Mesendoderm (in vitro differentiated cells): ENCODE measurements at regions not wholly inside any gene's neighbourhood (a gene's known extent, or its start where the extent isn't known, plus 50 kb on each side); places are given as distances from the start of the nearest gene placed in this dataset.
"Not testable (repeated sequence)": the region's sequence is repeated elsewhere in the genome, so short reads cannot be mapped to it uniquely, and the experiment has no call there.

Experiments
- DNase-seq: peaks from one replicate; pipeline ENCODE4 v3.0.0; 2013
- H2AK5ac ChIP-seq: 2 replicates; pipeline ENCODE4 v1.6.1; 2013; ENCODE audit warnings: low read length, inconsistent platforms
- H2BK120ac ChIP-seq: 2 replicates; pipeline ENCODE4 v1.6.1; 2013; ENCODE audit warnings: low read depth, mild to moderate bottlenecking, low read length, moderate library complexity, mixed read lengths
- H2BK15ac ChIP-seq: replicated peaks from 2 replicates; pipeline ENCODE4 v1.6.1; 2013; ENCODE audit warnings: low read depth, mild to moderate bottlenecking, moderate library complexity
- H2BK5ac ChIP-seq: 2 replicates; pipeline ENCODE4 v1.6.1; 2013; ENCODE audit warnings: low read length, inconsistent platforms
- H3K18ac ChIP-seq: 2 replicates; pipeline ENCODE4 v1.6.1; 2013; ENCODE audit warnings: mild to moderate bottlenecking, low read length, mixed read lengths
- H3K23ac ChIP-seq: one replicate; pipeline ENCODE4 v1.6.1; 2013; ENCODE audit warnings: low read length
- H3K27ac ChIP-seq: 2 replicates; pipeline ENCODE4 v1.5.1; 2013; ENCODE audit warnings: low read depth, mild to moderate bottlenecking, inconsistent platforms, low read length, moderate library complexity
- H3K27me3 ChIP-seq: 2 replicates; pipeline ENCODE4 v1.6.1; 2013; ENCODE audit warnings: low read length, control low read depth, mild to moderate bottlenecking, inconsistent platforms; ENCODE audit not compliant: insufficient read depth, poor library complexity
- H3K36me3 ChIP-seq: 2 replicates; pipeline ENCODE4 v1.6.1; 2013; ENCODE audit warnings: low read length, inconsistent platforms; ENCODE audit not compliant: control insufficient read depth, insufficient read depth
- H3K4ac ChIP-seq: one replicate; pipeline ENCODE4 v1.6.1; 2013; ENCODE audit warnings: low read depth, mild to moderate bottlenecking, low read length, moderate library complexity
- H3K4me1 ChIP-seq: 2 replicates; pipeline ENCODE4 v1.6.1; 2013; ENCODE audit warnings: low read depth, low read length, inconsistent platforms; ENCODE audit not compliant: control insufficient read depth
- H3K4me2 ChIP-seq: 2 replicates; pipeline ENCODE4 v1.6.1; 2013; ENCODE audit warnings: low read length
- H3K4me3 ChIP-seq: 2 replicates; pipeline ENCODE4 v1.5.1; 2013; ENCODE audit warnings: mild to moderate bottlenecking, low read length
- H3K56ac ChIP-seq: one replicate; pipeline ENCODE4 v1.6.1; 2013; ENCODE audit warnings: low read length
- H3K79me1 ChIP-seq: 2 replicates; pipeline ENCODE4 v1.6.1; 2013; ENCODE audit warnings: low read length, inconsistent platforms
- H3K79me2 ChIP-seq: 2 replicates; pipeline ENCODE4 v1.6.1; 2013; ENCODE audit warnings: mild to moderate bottlenecking, low read length; ENCODE audit not compliant: control insufficient read depth, insufficient read depth
- H3K9ac ChIP-seq: 2 replicates; pipeline ENCODE4 v1.6.1; 2013; ENCODE audit warnings: low read length, inconsistent platforms
- H4K5ac ChIP-seq: one replicate; pipeline ENCODE4 v1.6.1; 2013; ENCODE audit warnings: low read length
- H4K8ac ChIP-seq: one replicate; pipeline ENCODE4 v1.6.1; 2013; ENCODE audit warnings: low read depth, mild to moderate bottlenecking, control low read depth, low read length, moderate library complexity
- WGBS: extraction: QIAGEN DNeasy Blood & Tissue Kit; methylation state at CpG from one replicate; pipeline ENCODE4 v1.1.7; 2013; ENCODE audit warnings: low lambda C conversion rate, missing lambda C conversion rate; ENCODE audit not compliant: insufficient coverage; ENCODE audit errors: extremely low coverage; 5-methylcytosine and 5-hydroxymethylcytosine counted together

- no peak for DNase-seq
- H3K4me3 ChIP-seq = no peak overlapping the region
- no CpG with 5 or more reads among the region's 1 CpG for WGBS
Observed at GRCh38 chr4:127313767-127314166, 319.0 kb upstream of the INTU start.

GRCh38 chr4:127327491-127327890 is 305.3 kb upstream of the INTU start:
- peak; percentile 5 for DNase-seq
- no peak overlapping the region for H4K5ac ChIP-seq
- no peak overlapping the region for H2BK120ac ChIP-seq
- H3K4me1 ChIP-seq = no peaks in the 10 kb centered on the region
- H3K4ac ChIP-seq = no peak overlapping the region
- no peak overlapping the region for H2BK15ac ChIP-seq
- H3K9ac ChIP-seq = no peak overlapping the region
- H2BK5ac ChIP-seq = no peak overlapping the region
- H3K79me1 ChIP-seq = no peaks in the 10 kb centered on the region
- no peaks in the 10 kb centered on the region for H3K79me2 ChIP-seq
- no peaks in the 10 kb centered on the region for H3K36me3 ChIP-seq
- no peak overlapping the region for H3K56ac ChIP-seq
- no peaks in the 10 kb centered on the region for H3K27me3 ChIP-seq
- no peak overlapping the region for H3K4me3 ChIP-seq
- no peak overlapping the region for H4K8ac ChIP-seq
- no peak overlapping the region for H3K23ac ChIP-seq
- H2AK5ac ChIP-seq = no peak overlapping the region
- H3K18ac ChIP-seq = no peak overlapping the region
- no peak overlapping the region for H3K27ac ChIP-seq
- no CpG with 5 or more reads among the region's 2 CpGs for WGBS
- no peak overlapping the region for H3K4me2 ChIP-seq

More at GRCh38 chr4:127313767-127314166, 319.0 kb upstream of the INTU start:
- Histone ChIP-seq H3K9ac (no peak overlapping the region), H2BK120ac (no peak overlapping the region), H2BK15ac (no peak overlapping the region), H3K4me1 (no peaks in the 10 kb centered on the region), H4K5ac (no peak overlapping the region), H3K27me3 (no peaks in the 10 kb centered on the region), H3K18ac (no peak overlapping the region), H3K4ac (no peak overlapping the region), H4K8ac (no peak overlapping the region), H3K56ac (no peak overlapping the region), H3K4me2 (no peak overlapping the region), H3K23ac (no peak overlapping the region), H2AK5ac (no peak overlapping the region), H2BK5ac (no peak overlapping the region), H3K36me3 (no peaks in the 10 kb centered on the region), H3K79me1 (no peaks in the 10 kb centered on the region), H3K27ac (no peak overlapping the region), H3K79me2 (no peaks in the 10 kb centered on the region)

- Histone ChIP-seq H3K4me3 (no peak overlapping the region), H3K23ac (no peak overlapping the region), H2BK5ac (no peak overlapping the region), H2AK5ac (no peak overlapping the region), H3K4me2 (no peak overlapping the region), H3K4me1 (no peaks in the 10 kb centered on the region), H3K79me2 (no peaks in the 10 kb centered on the region), H3K36me3 (no peaks in the 10 kb centered on the region), H3K4ac (no peak overlapping the region), H3K27me3 (no peaks in the 10 kb centered on the region), H3K9ac (no peak overlapping the region), H4K5ac (no peak overlapping the region), H4K8ac (no peak overlapping the region), H3K79me1 (no peaks in the 10 kb centered on the region), H2BK120ac (no peak overlapping the region), H2BK15ac (no peak overlapping the region), H3K18ac (no peak overlapping the region), H3K56ac (no peak overlapping the region), H3K27ac (no peak overlapping the region)
- WGBS = no CpG with 5 or more reads among the region's 1 CpG
- no peak for DNase-seq
Observed at GRCh38 chr4:127335073-127335620, 297.6 kb upstream of the INTU start.

GRCh38 chr4:127335732-127336131 is 297.0 kb upstream of the INTU start:
- H3K4me1 ChIP-seq = no peaks in the 10 kb centered on the region
- H3K4me2 ChIP-seq = no peak overlapping the region
- no peak for DNase-seq
- no peaks in the 10 kb centered on the region for H3K36me3 ChIP-seq
- H3K79me2 ChIP-seq = no peaks in the 10 kb centered on the region
- no peak overlapping the region for H3K18ac ChIP-seq
- H3K4ac ChIP-seq = no peak overlapping the region
- no peak overlapping the region for H2AK5ac ChIP-seq
- H2BK15ac ChIP-seq = no peak overlapping the region
- no peak overlapping the region for H4K8ac ChIP-seq
- H3K27me3 ChIP-seq = no peaks in the 10 kb centered on the region
- H3K79me1 ChIP-seq = no peaks in the 10 kb centered on the region
- no peak overlapping the region for H2BK120ac ChIP-seq
- H3K27ac ChIP-seq = no peak overlapping the region
- H3K56ac ChIP-seq = no peak overlapping the region
- H3K4me3 ChIP-seq = no peak overlapping the region
- H2BK5ac ChIP-seq = no peak overlapping the region
- no peak overlapping the region for H3K23ac ChIP-seq
- no peak overlapping the region for H4K5ac ChIP-seq
- H3K9ac ChIP-seq = no peak overlapping the region
- no CpG with 5 or more reads among the region's 1 CpG for WGBS

- H3K27me3 ChIP-seq, H2BK15ac ChIP-seq, H3K56ac ChIP-seq, H3K27ac ChIP-seq, H3K23ac ChIP-seq, H3K4me3 ChIP-seq, H4K5ac ChIP-seq, H2BK120ac ChIP-seq, H2AK5ac ChIP-seq, H3K36me3 ChIP-seq, H3K79me1 ChIP-seq, H3K4me2 ChIP-seq, H3K18ac ChIP-seq, H4K8ac ChIP-seq, H3K4me1 ChIP-seq, H3K79me2 ChIP-seq, H3K9ac ChIP-seq, DNase-seq, H3K4ac ChIP-seq, H2BK5ac ChIP-seq: not testable (repeated sequence)
- no CpG with 5 or more reads among the region's 3 CpGs for WGBS
Observed at GRCh38 chr4:127343123-127343522, 289.6 kb upstream of the INTU start.

GRCh38 chr4:127344071-127344470 is 288.7 kb upstream of the INTU start:
- Histone ChIP-seq H3K36me3 (no peaks in the 10 kb centered on the region), H4K5ac (no peak overlapping the region), H2BK120ac (no peak overlapping the region), H3K79me1 (no peaks in the 10 kb centered on the region), H2BK5ac (no peak overlapping the region), H3K23ac (no peak overlapping the region), H3K27me3 (no peaks in the 10 kb centered on the region), H3K4me1 (no peaks in the 10 kb centered on the region), H2BK15ac (no peak overlapping the region), H3K27ac (no peak overlapping the region), H2AK5ac (no peak overlapping the region), H3K56ac (no peak overlapping the region), H3K4me2 (no peak overlapping the region), H3K79me2 (no peaks in the 10 kb centered on the region), H3K4ac (no peak overlapping the region), H4K8ac (no peak overlapping the region), H3K9ac (no peak overlapping the region), H3K18ac (no peak overlapping the region), H3K4me3 (no peak overlapping the region)
- no CpG with 5 or more reads among the region's 3 CpGs for WGBS
- DNase-seq = no peak
